Colonic mucosa (tissue), 4 donors: ENCODE measurements at regions not wholly inside any gene's neighbourhood (a gene's known extent, or its start where the extent isn't known, plus 50 kb on each side); places are given as distances from the start of the nearest gene placed in this dataset.

Experiments
- DNase-seq: peaks from one replicate; pipeline ENCODE4 v3.0.0-alpha.2; 2020
- H3K27ac ChIP-seq: fragments of 200-600 bp; one replicate; pipeline ENCODE4 v1.8.0; 2021
- H3K27me3 ChIP-seq: fragments of 200-600 bp; one replicate; pipeline ENCODE4 v1.8.0; 2021
- H3K36me3 ChIP-seq: fragments of 200-600 bp; one replicate; pipeline ENCODE4 v1.8.0; 2021
- H3K4me1 ChIP-seq: fragments of 200-600 bp; one replicate; pipeline ENCODE4 v1.8.0; 2021; ENCODE audit warnings: mild to moderate bottlenecking
- H3K4me3 ChIP-seq: fragments of 200-600 bp; one replicate; pipeline ENCODE4 v1.8.0; 2021
- H3K9ac ChIP-seq, 2 donors: one replicate each; pipeline ENCODE4 v1.7.0; 2013; ENCODE audit warnings: control low read depth in 2 of 2, low read depth in 2 of 2, low read length in 2 of 2
- H3K9me3 ChIP-seq: fragments of 200-600 bp; one replicate; pipeline ENCODE4 v1.8.0; 2021
- intact Hi-C: fragments of 100-400 bp; cut with DNase I; formaldehyde crosslinking; loops from one replicate; pipeline ENCODE4 v1.14.1; 2022
- TF ChIP-seq, protein P1 (sequence below): fragments of 200-600 bp; IDR thresholded peaks from one replicate; pipeline ENCODE4 v1.8.0; 2022; ENCODE audit warnings: antibody characterized with exemption, mild to moderate bottlenecking
- donor health status: healthy.
- donor health status: DM: no; HTN: no; CAD: no.
- donor health status: DM: no; HTN: no; CAD: no.

DNA sequence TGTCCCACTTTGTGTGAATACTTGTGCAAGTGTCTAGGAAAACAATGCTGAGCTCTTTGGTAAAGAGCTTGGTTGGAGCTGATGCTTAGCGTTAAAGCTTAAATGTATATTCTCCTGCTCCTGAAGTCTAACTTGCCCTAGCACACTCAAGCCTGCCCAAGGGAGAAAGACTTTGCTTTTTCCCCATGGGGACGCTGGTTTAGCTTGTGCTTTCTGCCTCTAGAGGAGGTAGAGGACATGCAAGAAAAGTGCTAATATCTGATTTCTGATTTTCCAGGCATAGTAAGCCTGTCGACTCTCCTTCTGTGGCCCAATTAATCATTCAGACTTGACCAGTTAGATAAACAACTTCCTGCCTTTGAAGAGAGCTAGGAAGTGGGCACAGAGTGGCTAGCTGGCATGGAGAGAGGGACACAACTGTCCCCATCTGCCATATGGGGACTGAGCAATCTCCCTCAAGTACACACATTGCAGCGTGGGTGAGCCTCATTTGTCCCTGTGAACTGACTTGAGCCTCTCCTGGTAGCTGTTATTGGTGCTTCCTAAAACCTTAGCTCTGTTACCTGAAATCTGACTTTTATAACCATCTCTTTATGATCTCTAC, 348.4 kb downstream of the BRINP1 start:
- intact Hi-C loops, result no loop called here

DNA sequence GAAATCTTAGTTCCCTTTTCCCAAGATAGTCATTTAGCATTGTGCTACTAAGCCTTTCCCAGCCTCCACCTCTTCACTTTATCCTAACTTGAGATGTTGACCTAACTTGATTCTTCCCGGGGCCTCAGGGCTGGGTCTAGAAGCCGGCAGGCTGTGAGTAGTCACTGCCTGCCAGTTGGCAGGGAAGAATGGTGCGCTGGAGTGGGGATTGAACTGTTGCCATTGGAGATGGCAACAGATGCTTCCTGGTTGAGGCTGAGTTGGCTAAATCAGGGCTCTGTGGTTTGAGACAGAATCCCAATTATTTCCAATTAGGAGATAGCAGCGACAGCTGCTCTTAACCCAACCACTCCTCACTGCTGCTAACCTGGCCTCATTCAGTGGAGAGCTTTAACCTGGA, 343.1 kb downstream of the BRINP1 start:
- Histone ChIP-seq H3K9me3 (no peaks in the 10 kb centered on the region), H3K9ac (no peak overlapping the region), H3K4me1 (no peaks in the 10 kb centered on the region), H3K36me3 (no peaks in the 10 kb centered on the region), H3K27ac (no peak overlapping the region), H3K27me3 (no peaks in the 10 kb centered on the region), H3K4me3 (no peak overlapping the region)
- intact Hi-C loops, result no loop called here
- DNase-seq, result no peak
- TF ChIP-seq, protein P1, sequence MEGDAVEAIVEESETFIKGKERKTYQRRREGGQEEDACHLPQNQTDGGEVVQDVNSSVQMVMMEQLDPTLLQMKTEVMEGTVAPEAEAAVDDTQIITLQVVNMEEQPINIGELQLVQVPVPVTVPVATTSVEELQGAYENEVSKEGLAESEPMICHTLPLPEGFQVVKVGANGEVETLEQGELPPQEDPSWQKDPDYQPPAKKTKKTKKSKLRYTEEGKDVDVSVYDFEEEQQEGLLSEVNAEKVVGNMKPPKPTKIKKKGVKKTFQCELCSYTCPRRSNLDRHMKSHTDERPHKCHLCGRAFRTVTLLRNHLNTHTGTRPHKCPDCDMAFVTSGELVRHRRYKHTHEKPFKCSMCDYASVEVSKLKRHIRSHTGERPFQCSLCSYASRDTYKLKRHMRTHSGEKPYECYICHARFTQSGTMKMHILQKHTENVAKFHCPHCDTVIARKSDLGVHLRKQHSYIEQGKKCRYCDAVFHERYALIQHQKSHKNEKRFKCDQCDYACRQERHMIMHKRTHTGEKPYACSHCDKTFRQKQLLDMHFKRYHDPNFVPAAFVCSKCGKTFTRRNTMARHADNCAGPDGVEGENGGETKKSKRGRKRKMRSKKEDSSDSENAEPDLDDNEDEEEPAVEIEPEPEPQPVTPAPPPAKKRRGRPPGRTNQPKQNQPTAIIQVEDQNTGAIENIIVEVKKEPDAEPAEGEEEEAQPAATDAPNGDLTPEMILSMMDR, result no peak

More for the DNA sequence above, 348.4 kb downstream of the BRINP1 start:
- no peak for DNase-seq
- Histone ChIP-seq H3K9me3 (no peaks in the 10 kb centered on the region), H3K4me3 (no peak overlapping the region), H3K4me1 (no peaks in the 10 kb centered on the region), H3K36me3 (no peaks in the 10 kb centered on the region), H3K27ac (no peak overlapping the region), H3K27me3 (no peaks in the 10 kb centered on the region), H3K9ac (no peak overlapping the region)
- TF ChIP-seq, protein P1, result no peak

DNA sequence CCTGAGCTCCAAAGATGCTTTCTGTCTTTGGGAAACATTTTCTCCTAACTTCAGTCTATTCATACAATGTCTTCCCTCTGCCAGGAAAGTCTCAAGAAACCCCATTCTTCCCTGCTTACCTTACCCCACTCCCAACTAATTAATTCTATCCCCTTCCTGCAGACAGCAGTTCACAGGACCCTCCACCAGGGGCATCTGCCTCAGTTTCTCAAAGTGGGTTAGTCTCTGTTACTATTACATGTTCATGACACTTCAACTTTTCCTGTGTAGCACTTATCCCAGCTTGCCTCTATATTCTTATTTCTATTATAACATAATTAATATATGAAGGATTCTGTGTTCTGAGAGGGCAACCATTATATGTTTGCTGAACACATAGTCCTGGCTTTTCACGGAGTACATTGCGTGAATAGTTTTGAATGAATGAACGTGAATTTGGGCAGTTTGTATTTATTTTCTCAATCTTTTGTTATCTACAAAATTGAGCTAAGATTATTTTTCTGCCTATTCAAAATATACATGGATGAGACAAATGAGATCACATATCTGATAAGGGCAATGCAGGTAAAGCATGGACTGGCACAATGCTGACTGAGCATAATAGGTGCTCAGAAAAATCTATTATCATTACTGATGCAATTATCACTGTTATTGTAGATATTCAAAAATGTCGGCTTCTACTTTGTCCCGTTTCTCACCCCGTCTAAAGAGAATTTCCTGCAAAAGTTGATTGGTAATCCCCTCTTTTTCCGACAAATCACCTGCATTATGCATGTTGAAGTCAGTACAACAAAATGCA, 341.1 kb downstream of the BRINP1 start:
- Histone ChIP-seq H3K27me3 (no peaks in the 10 kb centered on the region), H3K36me3 (no peaks in the 10 kb centered on the region), H3K9me3 (no peaks in the 10 kb centered on the region), H3K27ac (no peak overlapping the region), H3K4me3 (no peak overlapping the region), H3K9ac (no peak overlapping the region), H3K4me1 (no peaks in the 10 kb centered on the region)
- TF ChIP-seq, protein P1, result no peak
- intact Hi-C loops, result no loop called here
- no peak for DNase-seq

DNA sequence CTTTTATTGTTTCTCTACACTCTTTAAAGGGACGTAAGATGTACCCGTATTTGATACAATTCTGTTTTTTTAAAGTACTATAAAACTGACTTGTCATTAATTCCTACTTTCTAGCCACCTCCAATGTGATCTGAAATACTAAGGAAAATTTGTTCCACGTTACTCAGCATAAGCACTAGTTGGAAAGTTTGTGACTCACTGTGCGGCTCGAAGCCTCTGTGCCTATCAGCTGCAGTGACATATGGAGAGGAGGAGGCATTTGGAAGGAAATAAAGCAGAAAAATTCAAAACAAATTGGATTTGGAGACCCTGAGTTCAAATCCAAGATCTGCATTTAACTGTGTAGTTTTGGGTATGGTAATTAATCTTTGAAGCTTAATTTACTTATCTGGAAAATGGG, 339.3 kb downstream of the BRINP1 start:
- DNase-seq, result no peak
- Histone ChIP-seq H3K4me1 (no peaks in the 10 kb centered on the region), H3K9me3 (no peaks in the 10 kb centered on the region), H3K4me3 (no peak overlapping the region), H3K9ac (no peak overlapping the region), H3K27me3 (no peaks in the 10 kb centered on the region), H3K27ac (no peak overlapping the region), H3K36me3 (no peaks in the 10 kb centered on the region)
- TF ChIP-seq, protein P1, result no peak
- intact Hi-C loops, result no loop called here

DNA sequence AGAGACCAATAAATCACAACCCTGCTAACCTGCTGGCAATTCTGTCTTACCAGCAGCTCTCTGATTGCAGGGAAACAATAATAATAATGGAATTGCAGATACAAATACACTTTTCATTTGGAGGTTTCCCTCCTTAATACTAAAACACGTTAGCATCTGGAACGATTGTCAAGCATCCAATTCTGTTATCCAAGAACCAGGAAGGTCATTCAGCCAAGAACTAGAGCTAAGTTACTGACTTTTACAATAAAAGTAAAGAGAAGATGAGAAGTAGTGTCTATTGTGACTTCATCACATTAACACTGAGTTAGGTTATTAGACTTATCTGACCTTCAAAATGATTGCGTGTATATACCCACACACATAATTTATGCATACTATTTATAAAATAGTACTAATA, 335.6 kb downstream of the BRINP1 start:
- intact Hi-C loops, result no loop called here
- no peak for DNase-seq
- H3K27ac ChIP-seq, result no peak overlapping the region
- H3K4me3 ChIP-seq, result no peak overlapping the region
- TF ChIP-seq, protein P1, result no peak
- H3K27me3 ChIP-seq, result no peaks in the 10 kb centered on the region
- H3K36me3 ChIP-seq, result no peaks in the 10 kb centered on the region
- H3K4me1 ChIP-seq, result no peaks in the 10 kb centered on the region
- no peak overlapping the region for H3K9ac ChIP-seq
- no peaks in the 10 kb centered on the region for H3K9me3 ChIP-seq
